DOHH2 (cell line): ENCODE measurements at regions not wholly inside any gene's neighbourhood (a gene's known extent, or its start where the extent isn't known, plus 50 kb on each side); places are given as distances from the start of the nearest gene placed in this dataset.

Source experiments
- EZH2phosphoT487 ChIP-seq: fragments of 200-600 bp; sonication (generic); IDR thresholded peaks from 2 replicates; pipeline ENCODE4 v1.6.1; 2017; ENCODE audit warnings: borderline replicate concordance, mild to moderate bottlenecking, antibody characterized with exemption, low read length, moderate library complexity, mixed read lengths
- TF ChIP-seq, protein P1 (sequence below): fragments of 200-600 bp; sonication (generic); IDR thresholded peaks from one replicate; pipeline ENCODE4 v1.5.1; 2014; ENCODE audit warnings: antibody characterized with exemption, mild to moderate bottlenecking, low read depth, low read length; ENCODE audit not compliant: poor library complexity, severe bottlenecking

DNA sequence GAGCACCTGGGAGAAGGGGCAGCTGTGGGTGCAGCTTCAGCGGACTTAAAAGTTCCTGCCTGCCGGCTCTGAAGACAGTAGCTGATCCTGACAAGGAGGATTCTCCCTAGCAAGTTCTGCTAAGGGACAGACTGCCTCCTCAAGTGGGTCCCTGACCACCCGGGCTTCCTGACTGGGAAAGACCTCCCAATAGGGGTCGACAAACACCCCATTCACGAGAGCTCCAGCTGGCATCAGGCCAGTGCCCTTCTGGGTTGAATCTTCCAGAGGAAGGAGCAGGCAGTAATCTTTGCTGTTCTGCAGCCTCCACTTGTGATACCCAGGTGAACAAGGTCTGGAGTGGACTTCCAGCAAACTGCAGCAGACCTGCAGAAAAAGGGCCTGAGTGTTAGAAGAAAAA lies 632.9 kb downstream of the CCDC85A start:
- TF ChIP-seq, protein P1, sequence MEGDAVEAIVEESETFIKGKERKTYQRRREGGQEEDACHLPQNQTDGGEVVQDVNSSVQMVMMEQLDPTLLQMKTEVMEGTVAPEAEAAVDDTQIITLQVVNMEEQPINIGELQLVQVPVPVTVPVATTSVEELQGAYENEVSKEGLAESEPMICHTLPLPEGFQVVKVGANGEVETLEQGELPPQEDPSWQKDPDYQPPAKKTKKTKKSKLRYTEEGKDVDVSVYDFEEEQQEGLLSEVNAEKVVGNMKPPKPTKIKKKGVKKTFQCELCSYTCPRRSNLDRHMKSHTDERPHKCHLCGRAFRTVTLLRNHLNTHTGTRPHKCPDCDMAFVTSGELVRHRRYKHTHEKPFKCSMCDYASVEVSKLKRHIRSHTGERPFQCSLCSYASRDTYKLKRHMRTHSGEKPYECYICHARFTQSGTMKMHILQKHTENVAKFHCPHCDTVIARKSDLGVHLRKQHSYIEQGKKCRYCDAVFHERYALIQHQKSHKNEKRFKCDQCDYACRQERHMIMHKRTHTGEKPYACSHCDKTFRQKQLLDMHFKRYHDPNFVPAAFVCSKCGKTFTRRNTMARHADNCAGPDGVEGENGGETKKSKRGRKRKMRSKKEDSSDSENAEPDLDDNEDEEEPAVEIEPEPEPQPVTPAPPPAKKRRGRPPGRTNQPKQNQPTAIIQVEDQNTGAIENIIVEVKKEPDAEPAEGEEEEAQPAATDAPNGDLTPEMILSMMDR = no peak
- no peak for TF ChIP-seq EZH2phosphoT487
